RWPE2 (cell line): ENCODE measurements at regions not wholly inside any gene's neighbourhood (a gene's known extent, or its start where the extent isn't known, plus 50 kb on each side); places are given as distances from the start of the nearest gene placed in this dataset.

Source experiments
- ATAC-seq: fragments of 200-7000 bp; cut with Tn5 transposase; 3 replicates; pipeline ENCODE4 v1.9.1; 2021; ENCODE audit warnings: low read depth
- DNase-seq: peaks from one replicate; pipeline ENCODE4 v3.0.0-alpha.2; 2020; ENCODE audit warnings: low spot score
- H3K27ac ChIP-seq: fragments of 450-650 bp; 2 replicates; pipeline ENCODE4 v1.5.1; 2017; ENCODE audit warnings: mild to moderate bottlenecking; ENCODE audit not compliant: poor library complexity, severe bottlenecking
- H3K27me3 ChIP-seq: fragments of 250-450 bp; sonication (Bioruptor Pico); 2 replicates; pipeline ENCODE4 v1.5.1; 2021; ENCODE audit warnings: mild to moderate bottlenecking, moderate library complexity; ENCODE audit not compliant: insufficient read depth, poor library complexity, severe bottlenecking
- H3K36me3 ChIP-seq: fragments of 250-450 bp; sonication (Bioruptor Pico); 2 replicates; pipeline ENCODE4 v1.5.1; 2020; ENCODE audit warnings: low read depth, mild to moderate bottlenecking, moderate library complexity
- H3K4me1 ChIP-seq: fragments of 250-450 bp; sonication (Bioruptor Pico); 2 replicates; pipeline ENCODE4 v1.5.1; 2021; ENCODE audit warnings: mild to moderate bottlenecking, moderate library complexity; ENCODE audit not compliant: insufficient read depth, poor library complexity, severe bottlenecking
- H3K4me3 ChIP-seq: fragments of 250-450 bp; sonication (Bioruptor Pico); 2 replicates; pipeline ENCODE4 v1.5.1; 2021; ENCODE audit warnings: mild to moderate bottlenecking, moderate library complexity; ENCODE audit not compliant: severe bottlenecking
- H3K9me3 ChIP-seq: fragments of 250-450 bp; sonication (Bioruptor Pico); 2 replicates; pipeline ENCODE4 v1.5.1; 2021; ENCODE audit warnings: mild to moderate bottlenecking, moderate library complexity; ENCODE audit not compliant: severe bottlenecking
- CTCF ChIP-seq: fragments of 450-650 bp; IDR thresholded peaks from one replicate; pipeline ENCODE4 v1.5.1; 2017; ENCODE audit warnings: mild to moderate bottlenecking, moderate library complexity; ENCODE audit not compliant: poor library complexity, severe bottlenecking

GRCh38 chr10:21021843-21022594, 124.9 kb upstream of the NEBL start:
- DNase-seq (no peak), ATAC-seq (no peak)

GRCh38 chr10:21021231-21021630, 124.1 kb upstream of the NEBL start:
- ATAC-seq, result no peak

More at GRCh38 chr10:21021843-21022594, 124.9 kb upstream of the NEBL start:
- no peak overlapping the region for H3K4me3 ChIP-seq
- no peaks in the 10 kb centered on the region for H3K27me3 ChIP-seq
- peak overlapping the region; percentile 60 for H3K27ac ChIP-seq
- peaks cover 13% of the 10 kb centered on the region for H3K4me1 ChIP-seq
- no peak for TF ChIP-seq CTCF
- H3K9me3 ChIP-seq, result no peaks in the 10 kb centered on the region
- H3K36me3 ChIP-seq, result no peaks in the 10 kb centered on the region

GRCh38 chr10:21020545-21020944, 123.4 kb upstream of the NEBL start:
- Histone ChIP-seq H3K4me3 (no peak overlapping the region), H3K4me1 (peaks cover 13% of the 10 kb centered on the region), H3K27me3 (no peaks in the 10 kb centered on the region), H3K36me3 (no peaks in the 10 kb centered on the region), H3K9me3 (no peaks in the 10 kb centered on the region), H3K27ac (no peak overlapping the region)
- no peak for ATAC-seq
- no peak for DNase-seq
- TF ChIP-seq CTCF, result peak; percentile 23

More at GRCh38 chr10:21021231-21021630, 124.1 kb upstream of the NEBL start:
- H3K27me3 ChIP-seq, result no peaks in the 10 kb centered on the region
- H3K4me3 ChIP-seq, result no peak overlapping the region
- no peaks in the 10 kb centered on the region for H3K36me3 ChIP-seq
- H3K4me1 ChIP-seq, result peaks cover 13% of the 10 kb centered on the region
- H3K27ac ChIP-seq, result no peak overlapping the region
- H3K9me3 ChIP-seq, result no peaks in the 10 kb centered on the region
- DNase-seq, result no peak
- no peak for TF ChIP-seq CTCF

- Histone ChIP-seq H3K9me3 (no peaks in the 10 kb centered on the region), H3K27ac (no peak overlapping the region), H3K4me3 (no peak overlapping the region), H3K27me3 (no peaks in the 10 kb centered on the region), H3K4me1 (peaks cover 13% of the 10 kb centered on the region), H3K36me3 (no peaks in the 10 kb centered on the region)
- ATAC-seq, result no peak
- no peak for TF ChIP-seq CTCF
- DNase-seq, result no peak
Measured at GRCh38 chr10:21019436-21019835, 122.3 kb upstream of the NEBL start.

GRCh38 chr10:21015851-21016250, 118.7 kb upstream of the NEBL start:
- Histone ChIP-seq H3K9me3 (no peaks in the 10 kb centered on the region), H3K27me3 (no peaks in the 10 kb centered on the region), H3K4me3 (no peak overlapping the region), H3K4me1 (no peaks in the 10 kb centered on the region), H3K27ac (no peak overlapping the region), H3K36me3 (no peaks in the 10 kb centered on the region)
- TF ChIP-seq CTCF, result no peak
- DNase-seq (no peak), ATAC-seq (no peak)
